GM18499 (cell line): ENCODE measurements at regions not wholly inside any gene's neighbourhood (a gene's known extent, or its start where the extent isn't known, plus 50 kb on each side); places are given as distances from the start of the nearest gene placed in this dataset.

ENCODE experiments used
- ATAC-seq: cut with Tn5 transposase; IDR thresholded peaks from one replicate; pipeline ENCODE4 v1.9.1; 2021; ENCODE audit warnings: moderate number of reproducible peaks; ENCODE audit not compliant: insufficient read depth, unreplicated experiment

- ATAC-seq: no peak
Measured at GRCh38 chr5:61262080-61262479, 70.0 kb upstream of the ZSWIM6 start.

GRCh38 chr5:61263072-61263471 is 69.0 kb upstream of the ZSWIM6 start:
- no peak for ATAC-seq

GRCh38 chr5:61263561-61264272 is 68.3 kb upstream of the ZSWIM6 start:
- no peak for ATAC-seq

- ATAC-seq: no peak
Measured at GRCh38 chr5:61264273-61264661, 67.8 kb upstream of the ZSWIM6 start.

GRCh38 chr5:61267116-61267515 is 64.9 kb upstream of the ZSWIM6 start:
- no peak for ATAC-seq

- ATAC-seq: no peak
Measured at GRCh38 chr5:61268871-61269270, 63.2 kb upstream of the ZSWIM6 start.

- ATAC-seq: no peak
Measured at GRCh38 chr5:61270510-61271165, 61.4 kb upstream of the ZSWIM6 start.

- ATAC-seq: no peak
Measured at GRCh38 chr5:61272688-61273087, 59.4 kb upstream of the ZSWIM6 start.

GRCh38 chr5:61273279-61273975 is 58.6 kb upstream of the ZSWIM6 start:
- ATAC-seq: no peak

GRCh38 chr5:61274511-61274911 is 57.5 kb upstream of the ZSWIM6 start:
- no peak for ATAC-seq

GRCh38 chr5:61275841-61276240 is 56.2 kb upstream of the ZSWIM6 start:
- ATAC-seq: no peak

- no peak for ATAC-seq
Measured at GRCh38 chr5:61277190-61277589, 54.9 kb upstream of the ZSWIM6 start.

- ATAC-seq: no peak
Measured at GRCh38 chr5:61277781-61278180, 54.3 kb upstream of the ZSWIM6 start.

GRCh38 chr5:61279725-61280124 is 52.3 kb upstream of the ZSWIM6 start:
- ATAC-seq: no peak

- ATAC-seq: peak; percentile 53
Measured at GRCh38 chr5:61280205-61280604, 51.9 kb upstream of the ZSWIM6 start.

- ATAC-seq: no peak
Measured at GRCh38 chr5:61280761-61281427, 51.2 kb upstream of the ZSWIM6 start.

GRCh38 chr5:61281686-61282085 is 50.4 kb upstream of the ZSWIM6 start:
- ATAC-seq: no peak
